NB4 (cell line): ENCODE measurements at regions not wholly inside any gene's neighbourhood (a gene's known extent, or its start where the extent isn't known, plus 50 kb on each side); places are given as distances from the start of the nearest gene placed in this dataset.

Source experiments
- MYC ChIP-seq: IDR thresholded peaks from 2 replicates; pipeline ENCODE4 v1.6.1; 2011; ENCODE audit warnings: low read depth, low read length
- POLR2A ChIP-seq: IDR thresholded peaks from 2 replicates; pipeline ENCODE4 v1.6.1; 2011; ENCODE audit warnings: mild to moderate bottlenecking; ENCODE audit not compliant: insufficient read length; ENCODE audit errors: extremely low read depth
- TF ChIP-seq, protein P1 (sequence below): IDR thresholded peaks from one replicate; pipeline ENCODE4 v1.5.1; 2012; ENCODE audit warnings: low read depth, low read length

DNA sequence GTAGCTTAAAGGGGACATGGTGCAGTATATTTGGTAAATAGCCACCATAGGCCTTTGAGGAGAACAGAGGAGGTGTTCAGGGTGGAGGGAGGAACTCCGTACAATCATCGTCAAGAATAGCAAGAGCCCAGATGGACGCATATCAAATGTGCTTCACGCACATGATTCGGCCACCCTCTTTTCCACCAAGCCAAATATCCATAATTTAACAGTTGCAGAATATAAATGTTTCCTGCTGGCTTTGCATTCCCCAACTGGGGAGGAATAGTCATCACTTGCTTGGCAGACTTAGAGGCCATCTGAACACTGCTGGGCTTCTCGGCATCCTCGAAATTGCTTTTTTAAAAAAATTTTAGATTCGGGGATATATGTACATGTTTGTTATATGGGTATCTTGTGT, 111.9 kb upstream of the ERCC4 start:
- TF ChIP-seq, protein P1, sequence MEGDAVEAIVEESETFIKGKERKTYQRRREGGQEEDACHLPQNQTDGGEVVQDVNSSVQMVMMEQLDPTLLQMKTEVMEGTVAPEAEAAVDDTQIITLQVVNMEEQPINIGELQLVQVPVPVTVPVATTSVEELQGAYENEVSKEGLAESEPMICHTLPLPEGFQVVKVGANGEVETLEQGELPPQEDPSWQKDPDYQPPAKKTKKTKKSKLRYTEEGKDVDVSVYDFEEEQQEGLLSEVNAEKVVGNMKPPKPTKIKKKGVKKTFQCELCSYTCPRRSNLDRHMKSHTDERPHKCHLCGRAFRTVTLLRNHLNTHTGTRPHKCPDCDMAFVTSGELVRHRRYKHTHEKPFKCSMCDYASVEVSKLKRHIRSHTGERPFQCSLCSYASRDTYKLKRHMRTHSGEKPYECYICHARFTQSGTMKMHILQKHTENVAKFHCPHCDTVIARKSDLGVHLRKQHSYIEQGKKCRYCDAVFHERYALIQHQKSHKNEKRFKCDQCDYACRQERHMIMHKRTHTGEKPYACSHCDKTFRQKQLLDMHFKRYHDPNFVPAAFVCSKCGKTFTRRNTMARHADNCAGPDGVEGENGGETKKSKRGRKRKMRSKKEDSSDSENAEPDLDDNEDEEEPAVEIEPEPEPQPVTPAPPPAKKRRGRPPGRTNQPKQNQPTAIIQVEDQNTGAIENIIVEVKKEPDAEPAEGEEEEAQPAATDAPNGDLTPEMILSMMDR: no peak
- TF ChIP-seq POLR2A (no peak), MYC (no peak)
